ENCODE measurements at regions not wholly inside any gene's neighbourhood (a gene's known extent, or its start where the extent isn't known, plus 50 kb on each side); places are given as distances from the start of the nearest gene placed in this dataset.

GRCh38 chr13:27004326-27004725 is 167.3 kb downstream of the USP12 start:
- POLR2A ChIA-PET (ENCODE audit: partially characterized antibody) = interaction anchor here (1.9 kb wide), 1 partner anchor 7 kb away, joined by 5 read pairs; no protein-coding TSS in a partner anchor
- H3K9ac ChIP-seq (replicated peaks in 1 of 4; ENCODE audit: extremely low read depth in 1 of 4, low read depth in 3 of 4, low read length in 3 of 4) = no peak overlapping the region
- H3K23ac ChIP-seq (ENCODE audit: insufficient read length) = no peak overlapping the region
- no peak overlapping the region for H4K8ac ChIP-seq (ENCODE audit: extremely low read depth, insufficient read depth, low read length)
- peak overlapping the region; percentile 15; the same call in 1 of the 2 replicates for H2BK20ac ChIP-seq (ENCODE audit: low read length)
- CTCF ChIA-PET (ENCODE audit: partially characterized antibody) = interaction anchor here (1.1 to 1.4 kb wide), 2 partner anchors 32 to 58 kb away, joined by 4 to 6 read pairs; no protein-coding TSS in a partner anchor
- H2BK12ac ChIP-seq (ENCODE audit: low read depth, low read length) = no peak overlapping the region
- peak overlapping the region; percentile 38 for H3K4ac ChIP-seq (replicated peaks; ENCODE audit: insufficient read length, low read depth, low read length)
- peaks cover 0 to 20% (median 10%) of the 10 kb centered on the region in 4 experiments; a peak in 6 of 7 replicates for H3K4me1 ChIP-seq (replicated peaks in 1 of 4; ENCODE audit: control insufficient read depth in 3 of 4, insufficient read depth in 4 of 4, low read length in 3 of 4)
- H2BK15ac ChIP-seq (ENCODE audit: low read length) = no peak overlapping the region
- peaks cover 0 to 15% (median 9%) of the 10 kb centered on the region in 4 experiments; a peak in 4 of 7 replicates for H3K27me3 ChIP-seq (replicated peaks in 1 of 4; ENCODE audit: control insufficient read depth in 3 of 4, extremely low read depth in 1 of 4, insufficient read depth in 3 of 4, low read length in 3 of 4)
- H3K36me3 ChIP-seq (ENCODE audit: control insufficient read depth in 2 of 4, insufficient read depth in 4 of 4, low read length in 3 of 4) = no peaks in the 10 kb centered on the region
- H3K27ac ChIP-seq (ENCODE audit: low read depth, low read length) = no peak overlapping the region
- FAIRE-seq = no peak
- H3K23me2 ChIP-seq (ENCODE audit: low read depth, low read length) = peaks cover 4% of the 10 kb centered on the region; the same call in 1 of the 2 replicates
- no peak overlapping the region for H4K91ac ChIP-seq (replicated peaks; ENCODE audit: insufficient read length, low read length)
- no peak overlapping the region for H3K18ac ChIP-seq (ENCODE audit: extremely low read depth, low read length)
- no peak overlapping the region for H3K4me3 ChIP-seq (ENCODE audit: extremely low read depth in 1 of 4, insufficient read depth in 2 of 4, low read depth in 3 of 4, low read length in 4 of 4)
- H3K4me2 ChIP-seq (ENCODE audit: insufficient read depth in 1 of 2, low read depth in 2 of 2, low read length in 2 of 2) = no peak overlapping the region
- no peak overlapping the region for H2AFZ ChIP-seq (ENCODE audit: low read length)
- DNase-seq (ENCODE audit: low read depth in 1 of 2, low spot score in 2 of 2) = no peak
- no peaks in the 10 kb centered on the region for H4K20me1 ChIP-seq (replicated peaks in 1 of 2; ENCODE audit: control insufficient read depth in 1 of 2, insufficient read depth in 2 of 2, low read length in 2 of 2)
- H2BK120ac ChIP-seq (replicated peaks; ENCODE audit: low read depth, low read length) = no peak overlapping the region
- H3K9me3 ChIP-seq (ENCODE audit: insufficient read depth in 2 of 2, low read depth in 1 of 2, low read length in 1 of 2) = no peaks in the 10 kb centered on the region
- H3K79me2 ChIP-seq (ENCODE audit: control insufficient read depth in 1 of 2, insufficient read depth in 2 of 2, low read length in 2 of 2) = no peaks in the 10 kb centered on the region
- H4K5ac ChIP-seq (ENCODE audit: insufficient read length, low read depth, low read length) = no peak overlapping the region
- no peak overlapping the region for H2AK5ac ChIP-seq (ENCODE audit: low read depth, low read length)
- H3K79me1 ChIP-seq (ENCODE audit: low read depth, low read length) = no peaks in the 10 kb centered on the region
- H2BK5ac ChIP-seq (ENCODE audit: low read depth, low read length) = no peak overlapping the region
- WGBS, 2 experiments (ENCODE audit: extremely low coverage in 1 of 2, insufficient coverage in 1 of 2, insufficient read length in 1 of 2, insufficient replicate concordance in 2 of 2, low coverage in 1 of 2, low lambda C conversion rate in 2 of 2, missing lambda C conversion rate in 1 of 2) = 94% methylated on average over 4 of the region's 4 CpGs; no CpG with 5 or more reads in 1 of the 2 experiments
- H3K56ac ChIP-seq (replicated peaks; ENCODE audit: insufficient read length, low read depth, low read length) = no peak overlapping the region
- no peak overlapping the region for H3K14ac ChIP-seq (ENCODE audit: insufficient read length)
- TF ChIP-seq MAFK (IDR thresholded peaks at IDR 0.05; ENCODE audit: low read depth, low read length) (no peak), E2F6 (IDR thresholded peaks at IDR 0.05) (no peak), YY1 (IDR thresholded peaks at IDR 0.05; ENCODE audit: low read depth, low read length) (no peak), SP2 (IDR thresholded peaks at IDR 0.05; ENCODE audit: low read length) (no peak), KDM4A (IDR thresholded peaks at IDR 0.05; ENCODE audit: low read depth, low read length, severe bottlenecking) (no peak), SUZ12 (IDR thresholded peaks at IDR 0.05; ENCODE audit: low read length) (no peak), SP4 (IDR thresholded peaks at IDR 0.05; ENCODE audit: low read length) (no peak), KDM5A (IDR thresholded peaks at IDR 0.05; ENCODE audit: low read length) (no peak), SAP30 (IDR thresholded peaks at IDR 0.05; ENCODE audit: insufficient read depth, insufficient replicate concordance, low read length) (no peak), SIN3A (conservative IDR thresholded peaks at IDR 0.05 in 1 of 2, IDR thresholded peaks at IDR 0.05 in 1 of 2; ENCODE audit: low read depth in 1 of 2, low read length in 2 of 2) (no peak), CEBPB (IDR thresholded peaks at IDR 0.05; ENCODE audit: low read depth, low read length) (no peak), CREB1 (IDR thresholded peaks at IDR 0.05) (no peak), TBP (IDR thresholded peaks at IDR 0.05; ENCODE audit: low read depth, low read length) (no peak), ZNF274 (IDR thresholded peaks at IDR 0.05; ENCODE audit: borderline replicate concordance, extremely low read depth, low read length) (no peak)

Data from H1 (cell line).